K562 (cell line): ENCODE measurements at regions not wholly inside any gene's neighbourhood (a gene's known extent, or its start where the extent isn't known, plus 50 kb on each side); places are given as distances from the start of the nearest gene placed in this dataset.

Experiments
- ATAC-seq: fragments of 200-7000 bp; cut with Tn5 transposase; 3 replicates; pipeline ENCODE4 v1.9.1; 2020; ENCODE audit warnings: moderate library complexity
- BruUV-seq: library from RNA; stranded (reverse); fragments of 400-500 nt; replicated peaks from 2 replicates; lab custom pipeline; 2021; lab: Mats Ljungman, UMichigan
- CTCF ChIA-PET: fragments of 300-600 bp; formaldehyde crosslinking; extraction: SDS; loops from one replicate; lab custom pipeline; 2021; ENCODE audit warnings: low intra/inter-chr PET ratio; lab: Yijun Ruan, JAX
- POLR2A ChIA-PET: fragments of 300-600, 350-650 bp; sonication (Branson Sonifier 250); formaldehyde crosslinking; extraction: SDS; loops from one replicate; lab custom pipeline; 2021; ENCODE audit warnings: antibody characterized with exemption, inconsistent platforms; lab: Yijun Ruan, JAX
- DNase-seq, 4 experiments: peaks; one replicate each; pipeline versions ENCODE4 v3.0.0 to v3.0.0-alpha.2; 2011 to 2018; ENCODE audit warnings: low spot score in 3 of 4, mixed read lengths in 3 of 4; ENCODE audit errors: extremely low read depth in 1 of 4
- FAIRE-seq: peaks from 2 replicates; lab custom pipeline; 2011; peaks lifted over from hg19 to GRCh38; lab: Jason Lieb, UNC
- H2AFZ ChIP-seq: 2 replicates; pipeline ENCODE4 v1.6.0; 2011; ENCODE audit warnings: low read depth, low read length, control low read depth, inconsistent platforms
- H3K27ac ChIP-seq: fragments of 200-600 bp; 3 replicates; pipeline ENCODE4 v1.8.0; 2011; ENCODE audit warnings: low read depth, mild to moderate bottlenecking, control low read depth, inconsistent platforms, low read length, moderate library complexity, mixed read lengths; ENCODE audit errors: extremely low read depth
- H3K27me3 ChIP-seq, 2 experiments: fragments of 300-600 bp in 1 of 2; 2 replicates in 1 of 2; 3 replicates in 1 of 2; pipeline versions ENCODE4 v1.6.0 to v1.8.0; 2011; ENCODE audit warnings: inconsistent platforms in 2 of 2, low read length in 2 of 2, mild to moderate bottlenecking in 1 of 2, mixed read lengths in 1 of 2, moderate library complexity in 1 of 2; ENCODE audit not compliant: control insufficient read depth in 2 of 2, insufficient read depth in 2 of 2
- H3K36me3 ChIP-seq: fragments of 300-600 bp; 3 replicates; pipeline ENCODE4 v1.8.0; 2011; ENCODE audit warnings: mild to moderate bottlenecking, low read length, inconsistent platforms; ENCODE audit not compliant: control insufficient read depth, insufficient read depth
- H3K4me1 ChIP-seq, 2 experiments: fragments of 200-600 bp in 1 of 2; replicated peaks in 1 of 2; 2 replicates in 1 of 2; 3 replicates in 1 of 2; pipeline versions ENCODE4 v1.5.1 to v1.8.0; 2011; ENCODE audit warnings: inconsistent platforms in 2 of 2, low read length in 2 of 2, mild to moderate bottlenecking in 1 of 2, mixed read lengths in 1 of 2, moderate library complexity in 1 of 2; ENCODE audit not compliant: control insufficient read depth in 2 of 2, insufficient read depth in 2 of 2
- H3K4me2 ChIP-seq: 2 replicates; pipeline ENCODE4 v1.6.1; 2011; ENCODE audit warnings: low read length, control low read depth, inconsistent platforms, mixed read lengths; ENCODE audit not compliant: insufficient read depth
- H3K4me3 ChIP-seq: fragments of 200-600 bp; sonication (generic), shearing (Covaris generic); 2 replicates; pipeline ENCODE4 v1.5.1; 2016; ENCODE audit warnings: control low read depth, inconsistent platforms
- H3K79me2 ChIP-seq: fragments of 200-600 bp; 3 replicates; pipeline ENCODE4 v1.8.0; 2011; ENCODE audit warnings: low read length, inconsistent platforms; ENCODE audit not compliant: control insufficient read depth, insufficient read depth
- H3K9ac ChIP-seq, 2 experiments: 2 replicates each; pipeline versions ENCODE4 v1.6.0 to v1.6.1; 2011; ENCODE audit warnings: low read depth in 2 of 2, low read length in 2 of 2, control low read depth in 1 of 2, inconsistent platforms in 1 of 2, mild to moderate bottlenecking in 1 of 2, mixed read lengths in 1 of 2; ENCODE audit not compliant: insufficient read depth in 1 of 2
- H3K9me1 ChIP-seq: one replicate; pipeline ENCODE4 v1.6.0; 2011; ENCODE audit warnings: inconsistent platforms, mild to moderate bottlenecking, low read length, moderate library complexity; ENCODE audit not compliant: control insufficient read depth, insufficient read depth
- H3K9me3 ChIP-seq: replicated peaks from 2 replicates; pipeline ENCODE4 v1.5.1; 2011; ENCODE audit warnings: low read depth, low read length, inconsistent platforms; ENCODE audit not compliant: control insufficient read depth, insufficient read depth
- H4K20me1 ChIP-seq: replicated peaks from 2 replicates; pipeline ENCODE4 v1.6.1; 2011; ENCODE audit warnings: low read length, inconsistent platforms, mixed read lengths; ENCODE audit not compliant: control insufficient read depth, insufficient read depth
- FOS ChIP-seq: IDR thresholded peaks from 3 replicates; pipeline ENCODE4 v1.6.1; 2011; ENCODE audit not compliant: insufficient read length; ENCODE audit errors: extremely low read depth
- HEY1 ChIP-seq: fragments of 250-450 bp; sonication (Bioruptor Pico); IDR thresholded peaks from 2 replicates; pipeline ENCODE4 v1.5.0; 2020; ENCODE audit warnings: mild to moderate bottlenecking, moderate library complexity, borderline replicate concordance
- HMBOX1 ChIP-seq: sonication (generic); IDR thresholded peaks from 2 replicates; pipeline ENCODE4 v1.6.1; 2016
- HNRNPL ChIP-seq: fragments of 200-400 bp; formaldehyde crosslinking; IDR thresholded peaks from 2 replicates; pipeline ENCODE4 v1.6.1; 2017; ENCODE audit warnings: low read depth, mild to moderate bottlenecking, low read length
- HSF4 ChIP-seq: fragments of 250-450 bp; sonication (Bioruptor Pico); IDR thresholded peaks from 2 replicates; pipeline ENCODE4 v2.1.2; 2022; ENCODE audit warnings: mild to moderate bottlenecking, moderate library complexity, borderline replicate concordance
- KDM5B ChIP-seq: fragments of 200-600 bp; sonication (generic); IDR thresholded peaks from 2 replicates; pipeline ENCODE4 v1.6.1; 2012; ENCODE audit warnings: low read depth, mild to moderate bottlenecking, moderate library complexity, low read length, control low read depth, inconsistent platforms; ENCODE audit not compliant: insufficient replicate concordance
- NR4A1 ChIP-seq, 2 experiments: fragments of 250-450 bp in 1 of 2; fragments of 450-650 bp in 1 of 2; sonication (Bioruptor Pico) in 1 of 2; IDR thresholded peaks; 2 replicates each; pipeline versions ENCODE4 v1.4.0 to v1.6.1; 2016 to 2020; ENCODE audit warnings: mild to moderate bottlenecking in 2 of 2, missing compliant biosample characterization in 1 of 2, missing genetic modification characterization in 1 of 2, moderate library complexity in 1 of 2
- POU5F1 ChIP-seq: fragments of 150-350 bp; IDR thresholded peaks from 2 replicates; pipeline ENCODE4 v1.6.1; 2014; ENCODE audit warnings: borderline replicate concordance, low read length, low read depth, mild to moderate bottlenecking; ENCODE audit not compliant: partially characterized antibody
- RHOXF2B ChIP-seq: fragments of 250-450 bp; sonication (Bioruptor Pico); conservative IDR thresholded peaks from 2 replicates; pipeline ENCODE4 v1.5.1; 2021
- SPI1 ChIP-seq: IDR thresholded peaks from 2 replicates; pipeline ENCODE4 v1.6.1; 2011; ENCODE audit warnings: low read depth, low read length, control low read depth, borderline replicate concordance
- TCF3 ChIP-seq: sonication (generic); formaldehyde crosslinking; IDR thresholded peaks from 2 replicates; pipeline ENCODE4 v1.4.0; 2020; ENCODE audit warnings: mild to moderate bottlenecking, missing genetic modification reagents
- ZBTB2 ChIP-seq: fragments of 450-650 bp; IDR thresholded peaks from 2 replicates; pipeline ENCODE4 v1.6.1; 2016; ENCODE audit warnings: antibody characterized with exemption
- ZNF239 ChIP-seq: fragments of 250-450 bp; sonication (Bioruptor Pico); IDR thresholded peaks from 2 replicates; pipeline ENCODE4 v1.4.0; 2020; ENCODE audit warnings: mild to moderate bottlenecking
- ZNF274 ChIP-seq: IDR thresholded peaks from 2 replicates; pipeline ENCODE4 v1.6.1; 2011; ENCODE audit warnings: low read depth, mild to moderate bottlenecking, low read length, moderate library complexity, borderline replicate concordance
- ZNF79 ChIP-seq: fragments of 250-450 bp; sonication (Bioruptor Pico); IDR thresholded peaks from 2 replicates; pipeline ENCODE4 v1.4.0; 2020; ENCODE audit warnings: low read depth, mild to moderate bottlenecking, moderate library complexity
- WGBS: fragments of 100-300 bp; shearing (Covaris generic); methylation state at CpG from one replicate; pipeline ENCODE4 v1.1.6; 2016; ENCODE audit warnings: low coverage, mixed read lengths; ENCODE audit not compliant: insufficient coverage; ENCODE audit errors: missing lambda C conversion rate; 5-methylcytosine and 5-hydroxymethylcytosine counted together
- in situ Hi-C: fragments of 300-500 bp; cut with MboI; formaldehyde crosslinking; loops from 4 replicates; pipeline ENCODE4 v1.15.0; 2018; ENCODE audit warnings: inconsistent platforms, mixed read lengths
- intact Hi-C: fragments of 100-400 bp; cut with micrococcal nuclease; formaldehyde crosslinking; loops from 2 replicates; pipeline ENCODE4 v1.14.2; 2022

GRCh38 chr14:61202124-61202523 is 79.0 kb downstream of the TMEM30B start:
- Histone ChIP-seq H3K4me1 (no peaks in the 10 kb centered on the region), H3K9ac (no peak overlapping the region), H3K27me3 (peaks cover 0 to 6% of the 10 kb centered on the region in 2 experiments; a peak in 1 of 5 replicates), H3K9me1 (no peaks in the 10 kb centered on the region), H3K9me3 (no peaks in the 10 kb centered on the region)
- WGBS, result 6% methylated on average over 3 of the region's 3 CpGs
- intact Hi-C loops (no loop called here), in situ Hi-C loops (no loop called here)
- no peak for ATAC-seq
- TF ChIP-seq ZNF239 (CRISPR knock-in tag) (no peak), SPI1 (0 out of 2 replicates have a peak, but pooled peaks have one; percentile 12)
- TF ChIP-seq, all 486 proteins: peak for 1
- CTCF ChIA-PET, result interaction anchor here (0.6 kb wide), 1 partner anchor 1235 kb away, joined by 3 read pairs; no protein-coding TSS in a partner anchor
- H2AFZ ChIP-seq, result no peak overlapping the region
- POLR2A ChIA-PET, result no interaction called here
- H3K4me2 ChIP-seq, result no peak overlapping the region
- no peak overlapping the region for H3K4me3 ChIP-seq
- H3K79me2 ChIP-seq, result no peaks in the 10 kb centered on the region
- DNase-seq, result no peak
- no peak overlapping the region for H3K27ac ChIP-seq
- BruUV-seq, result no TSS peak
- no peaks in the 10 kb centered on the region; the same call in 1 of the 2 replicates for H4K20me1 ChIP-seq
- H3K36me3 ChIP-seq, result no peaks in the 10 kb centered on the region
- no peak for FAIRE-seq

- BruUV-seq, result no TSS peak
- FAIRE-seq, result no peak
- intact Hi-C loops, result no loop called here
- H3K9ac ChIP-seq, result no peak overlapping the region
- no peaks in the 10 kb centered on the region for H3K79me2 ChIP-seq
- no peaks in the 10 kb centered on the region for H3K9me1 ChIP-seq
- H3K4me2 ChIP-seq, result no peak overlapping the region
- H2AFZ ChIP-seq, result no peak overlapping the region
- no peak for DNase-seq
- in situ Hi-C loops, result no loop called here
- 11% methylated on average over 3 of the region's 3 CpGs for WGBS
- peaks cover 0 to 6% of the 10 kb centered on the region in 2 experiments; a peak in 1 of 5 replicates for H3K27me3 ChIP-seq
- ChIA-PET POLR2A (no interaction called here), CTCF (no interaction called here)
- no peaks in the 10 kb centered on the region for H3K36me3 ChIP-seq
- H3K4me3 ChIP-seq, result no peak overlapping the region
- no peak for ATAC-seq
- no peaks in the 10 kb centered on the region for H3K9me3 ChIP-seq
- no peaks in the 10 kb centered on the region for H3K4me1 ChIP-seq
- H4K20me1 ChIP-seq, result no peaks in the 10 kb centered on the region; the same call in 1 of the 2 replicates
- no peak overlapping the region for H3K27ac ChIP-seq
- TF ChIP-seq ZNF274, result no peak
- TF ChIP-seq RHOXF2B (CRISPR knock-in tag), result no peak
- TF ChIP-seq KDM5B, result no peak
- no peak for TF ChIP-seq HEY1 (CRISPR knock-in tag)
- no peak for TF ChIP-seq FOS
- TF ChIP-seq POU5F1, result no peak
- TF ChIP-seq NR4A1 (CRISPR knock-in tag; IDR thresholded peaks at IDR 0.05), result no peak
- TF ChIP-seq NR4A1 (tag; IDR thresholded peaks at IDR 0.05), result no peak
- no peak for TF ChIP-seq TCF3 (CRISPR knock-in tag)
- TF ChIP-seq HSF4 (CRISPR knock-in tag), result no peak
- no peak for TF ChIP-seq HNRNPL
- no peak for TF ChIP-seq ZBTB2
- no peak for TF ChIP-seq ZNF79 (CRISPR knock-in tag)
- no peak for TF ChIP-seq HMBOX1
Measured at GRCh38 chr14:61201171-61201570, 80.0 kb downstream of the TMEM30B start.
